Femur (tissue), 1 donor: ENCODE measurements at regions not wholly inside any gene's neighbourhood (a gene's known extent, or its start where the extent isn't known, plus 50 kb on each side); places are given as distances from the start of the nearest gene placed in this dataset.

ENCODE experiments used
- DNase-seq: peaks from one replicate; pipeline ENCODE4 v3.0.0-alpha.2; 2017

DNA sequence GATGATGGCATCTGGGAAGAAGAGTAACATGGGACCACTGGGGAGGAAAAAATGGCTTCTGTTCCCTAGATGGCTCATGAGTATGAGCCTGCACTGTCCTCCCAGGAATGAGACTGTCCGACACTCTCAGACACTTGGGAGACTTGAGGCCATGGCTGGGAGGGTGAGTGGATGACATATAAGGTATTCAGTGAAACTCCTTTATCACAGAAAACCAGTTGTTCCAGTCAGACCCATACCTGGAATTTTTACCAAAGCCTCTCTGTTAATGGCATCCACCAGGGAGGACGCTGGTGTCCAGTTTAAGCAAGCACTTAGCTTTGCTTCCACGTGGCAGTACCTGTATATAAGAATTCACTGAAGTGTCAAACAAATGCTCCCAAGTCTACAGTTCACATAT lies 116.7 kb upstream of the C10orf90 start:
- DNase-seq: no peak

DNA sequence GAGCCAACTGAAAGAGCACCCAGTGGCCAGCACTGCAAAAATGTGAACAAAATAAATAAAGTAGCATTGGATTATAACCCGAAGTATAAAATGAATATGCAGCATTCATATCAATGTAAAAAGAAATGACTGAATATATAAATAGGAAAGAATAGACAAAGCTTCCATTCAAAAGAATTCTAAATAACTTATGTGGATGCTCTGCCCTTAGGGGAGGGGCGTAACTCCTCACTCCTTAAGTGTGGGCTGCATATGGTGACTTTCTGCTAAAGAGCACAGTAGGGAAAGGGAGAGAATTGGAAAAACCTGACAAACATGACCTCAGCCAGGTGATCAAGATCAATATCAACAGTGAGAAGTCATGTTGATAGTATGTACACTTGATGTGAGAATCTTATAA lies 109.9 kb upstream of the DOCK1 start:
- no peak for DNase-seq

DNA sequence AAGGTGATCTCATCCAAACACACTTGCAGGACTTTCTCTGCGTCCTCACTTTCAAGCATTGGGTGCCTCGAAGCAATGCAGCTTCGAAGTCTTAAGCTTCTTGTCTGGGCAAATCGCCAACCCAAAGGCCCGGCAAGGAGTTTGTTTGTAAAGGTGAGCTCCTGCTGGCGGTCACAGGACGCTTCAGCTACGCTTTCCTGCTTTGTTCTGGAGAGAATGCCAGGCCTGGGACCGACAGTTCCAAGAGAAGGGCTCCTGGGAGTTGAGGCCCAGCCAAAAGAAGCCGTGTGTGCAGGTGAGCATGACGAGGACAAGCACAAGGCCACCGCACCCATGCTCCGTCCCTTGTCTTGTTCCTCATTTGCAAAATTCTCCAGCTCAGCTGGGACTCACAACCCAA lies 106.6 kb upstream of the DOCK1 start:
- DNase-seq: no peak

DNA sequence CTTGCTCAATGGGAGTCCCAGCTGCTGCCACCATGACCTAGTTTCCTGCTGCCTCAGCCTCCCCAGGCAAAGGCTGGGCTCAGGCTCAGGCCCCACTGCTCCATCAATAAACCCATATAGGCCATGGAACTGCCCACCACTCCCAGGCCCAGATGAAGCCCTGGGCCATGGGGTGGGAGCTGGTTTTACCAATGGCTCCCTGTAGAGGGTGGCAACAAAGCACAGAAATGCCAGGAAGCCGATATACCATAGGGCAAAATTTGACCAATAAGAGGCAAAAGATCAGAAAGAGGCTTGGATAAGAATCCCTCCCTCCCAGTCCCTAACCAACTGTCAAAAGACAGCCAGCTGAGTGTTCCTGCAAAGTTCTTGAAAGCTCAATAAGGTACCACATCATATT lies 101.8 kb upstream of the DOCK1 start:
- DNase-seq: no peak

GRCh38 chr10:126804396-126804795 lies 100.8 kb upstream of the DOCK1 start:
- DNase-seq: no peak

GRCh38 chr10:126806498-126806897 lies 98.7 kb upstream of the DOCK1 start:
- DNase-seq: no peak

- no peak for DNase-seq
Observed at GRCh38 chr10:126806991-126807702, 98.1 kb upstream of the DOCK1 start.

DNA sequence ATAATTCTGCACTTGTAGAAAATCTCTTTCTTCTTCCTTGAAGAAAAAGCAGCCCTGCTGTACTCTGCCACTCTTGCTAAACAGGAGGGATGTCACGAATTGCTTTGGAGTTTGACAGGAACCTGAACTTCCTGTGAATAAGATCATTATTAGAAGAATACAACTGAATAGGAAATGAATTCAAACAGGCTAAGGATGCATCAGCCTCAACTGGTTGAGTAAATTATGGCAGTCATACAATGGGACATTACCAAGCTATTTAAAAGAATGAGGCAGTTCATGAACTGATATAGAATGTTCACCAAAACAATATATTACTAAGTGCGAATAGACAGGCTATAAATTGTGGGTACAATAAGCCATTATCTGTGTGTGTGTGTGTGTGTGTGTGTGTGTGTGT lies 97.1 kb upstream of the DOCK1 start:
- DNase-seq: no peak

- DNase-seq: no peak
Observed at GRCh38 chr10:126813432-126813831, 91.8 kb upstream of the DOCK1 start.

GRCh38 chr10:126833542-126833941 lies 71.7 kb upstream of the DOCK1 start:
- DNase-seq: no peak

- DNase-seq: no peak
Observed at GRCh38 chr10:126836009-126836408, 69.2 kb upstream of the DOCK1 start.

DNA sequence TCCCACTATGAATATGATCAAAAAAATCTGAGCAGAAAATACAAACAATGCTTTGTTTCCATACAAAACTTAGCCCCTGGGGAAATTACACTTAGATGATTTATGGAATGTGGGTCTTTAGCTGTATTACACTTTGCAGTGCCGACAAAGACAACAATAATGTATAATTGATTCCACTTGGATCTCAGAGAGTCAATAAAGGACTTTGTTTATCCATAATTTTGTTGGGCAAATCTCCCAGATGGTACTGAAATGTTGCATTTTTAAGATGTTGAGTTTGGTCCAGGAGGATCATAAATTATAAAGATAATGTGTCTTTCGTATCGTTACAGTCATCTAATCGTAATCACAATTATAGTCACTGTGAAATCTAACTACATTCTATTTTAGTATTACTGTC lies 66.9 kb upstream of the DOCK1 start:
- DNase-seq: no peak

DNA sequence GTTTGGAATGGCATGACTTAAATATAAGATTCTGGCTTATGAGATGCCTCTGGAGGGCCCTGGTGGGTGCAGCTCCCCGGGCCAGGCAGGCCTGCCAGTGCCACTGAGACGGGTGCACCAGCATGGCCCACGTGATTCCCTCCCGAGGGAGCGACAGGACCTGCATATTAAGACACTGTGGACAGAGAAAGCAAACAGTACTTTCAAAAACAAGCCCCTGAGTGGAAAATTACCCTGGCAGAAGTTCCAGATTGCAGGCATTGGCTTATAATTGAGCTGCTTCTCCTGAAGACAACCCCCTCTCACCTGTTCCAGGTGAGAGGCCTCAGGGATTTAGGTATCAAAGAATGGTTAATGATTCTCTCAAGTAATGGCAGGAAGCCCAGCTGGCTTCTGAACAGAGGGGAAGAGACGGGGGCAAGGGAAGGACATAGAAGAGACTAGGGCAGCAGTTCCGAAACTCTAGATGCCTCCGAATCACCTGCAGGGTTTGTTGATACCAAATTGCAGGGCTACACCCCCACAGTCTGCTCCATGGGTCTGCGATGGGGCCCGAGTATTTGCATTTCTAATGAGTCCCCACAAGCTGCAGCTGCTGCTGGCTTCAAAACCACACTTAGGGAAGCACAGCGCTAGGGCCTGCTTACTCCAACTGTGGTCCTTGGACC lies 66.0 kb upstream of the DOCK1 start:
- no peak for DNase-seq

GRCh38 chr10:126840576-126841135 lies 64.6 kb upstream of the DOCK1 start:
- no peak for DNase-seq

DNA sequence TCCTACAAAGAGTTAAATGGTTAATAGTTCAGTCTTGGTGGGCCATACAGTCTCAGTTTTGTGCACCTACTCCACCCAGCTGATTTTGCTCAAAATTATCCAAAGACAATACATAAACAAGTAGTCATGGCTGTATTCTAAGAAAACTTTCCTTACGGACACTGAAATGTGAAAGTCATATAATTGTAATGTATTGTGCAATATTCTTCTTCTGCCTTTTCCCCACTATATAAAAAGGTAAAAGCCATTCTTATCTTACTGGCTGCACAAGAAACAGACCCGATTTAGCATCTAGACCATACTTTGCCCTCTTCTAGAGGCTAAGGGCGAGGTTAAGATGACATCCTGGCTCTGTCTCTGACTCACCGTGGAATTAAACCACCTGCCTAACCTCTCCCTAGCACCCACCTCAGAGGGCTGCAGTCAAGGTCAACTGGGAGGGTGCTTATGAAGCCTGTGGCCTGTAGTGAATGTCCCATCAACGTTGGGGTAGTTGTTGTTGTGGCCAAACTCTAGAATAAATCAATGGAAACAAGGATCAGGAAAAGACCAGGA lies 63.8 kb upstream of the DOCK1 start:
- DNase-seq: no peak

DNA sequence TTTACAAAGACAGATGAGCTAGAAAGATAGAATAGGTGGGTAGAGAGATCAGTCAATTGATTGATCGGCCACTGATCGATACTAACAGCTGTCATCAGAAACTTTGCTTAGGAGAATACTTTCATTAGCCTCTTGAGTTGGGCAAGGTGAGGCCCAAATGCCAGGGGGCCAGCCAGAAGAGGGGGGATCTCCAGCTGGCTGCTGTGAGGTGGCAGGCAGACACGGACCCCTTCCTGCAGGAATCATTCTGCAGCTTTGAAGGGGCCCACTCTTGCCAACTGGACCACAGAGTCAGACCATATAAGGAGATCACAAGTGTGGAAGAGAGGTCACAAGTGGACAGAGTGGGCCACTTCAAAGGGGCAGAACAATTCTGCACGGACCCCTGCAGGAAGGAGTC lies 62.9 kb upstream of the DOCK1 start:
- no peak for DNase-seq

GRCh38 chr10:126842836-126843235 lies 62.4 kb upstream of the DOCK1 start:
- no peak for DNase-seq

DNA sequence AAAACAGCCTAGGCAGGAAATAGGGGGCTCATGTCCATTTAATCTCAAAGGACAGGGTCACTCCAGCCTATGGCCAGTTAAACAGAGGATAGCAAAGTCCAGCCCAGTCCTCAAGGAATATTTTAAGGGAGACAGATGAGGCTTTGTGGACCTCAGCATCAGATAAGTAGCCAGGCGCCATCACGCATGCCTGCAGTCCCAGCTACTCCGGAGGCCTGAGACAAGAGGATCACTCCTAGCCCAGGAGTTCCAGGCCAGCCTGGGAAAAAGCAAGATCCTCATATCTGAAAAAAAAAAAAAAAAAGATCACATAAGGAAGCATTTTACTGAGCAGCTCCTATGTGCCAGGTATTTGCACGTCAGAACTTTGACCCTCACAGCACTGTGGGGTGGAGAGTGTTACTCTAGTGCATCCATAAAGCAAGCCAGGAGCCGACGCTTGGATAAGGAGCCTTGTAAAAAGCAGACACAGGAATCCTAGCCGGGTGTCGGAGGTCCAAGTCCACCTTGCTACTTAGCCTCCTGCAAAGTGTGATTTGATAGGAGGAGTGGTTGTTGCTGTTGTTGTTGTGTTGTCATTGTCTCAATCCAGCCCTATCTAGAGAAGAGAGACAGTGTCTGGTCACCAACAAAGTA lies 61.8 kb upstream of the DOCK1 start:
- no peak for DNase-seq

DNA sequence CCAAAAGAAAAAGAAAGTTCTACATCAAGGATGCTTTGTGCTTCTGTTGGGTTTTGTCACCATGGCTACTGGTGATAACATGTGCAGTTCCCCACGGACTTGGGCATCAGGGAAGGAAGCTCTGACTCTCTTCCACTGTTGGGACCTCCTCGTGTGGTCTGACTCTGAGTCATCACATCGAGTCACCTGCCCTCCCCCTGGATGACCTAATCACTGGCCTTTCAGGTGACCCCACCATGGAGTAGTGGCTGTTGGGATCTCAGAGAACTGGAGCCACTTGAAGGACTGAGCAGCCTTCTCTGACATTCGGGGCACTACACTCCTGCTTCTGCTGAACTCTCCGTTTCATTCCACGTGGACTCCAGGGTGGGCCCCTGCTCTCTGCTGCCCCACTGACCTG lies 60.8 kb upstream of the DOCK1 start:
- no peak for DNase-seq

GRCh38 chr10:126846469-126846868 lies 58.8 kb upstream of the DOCK1 start:
- DNase-seq: no peak

DNA sequence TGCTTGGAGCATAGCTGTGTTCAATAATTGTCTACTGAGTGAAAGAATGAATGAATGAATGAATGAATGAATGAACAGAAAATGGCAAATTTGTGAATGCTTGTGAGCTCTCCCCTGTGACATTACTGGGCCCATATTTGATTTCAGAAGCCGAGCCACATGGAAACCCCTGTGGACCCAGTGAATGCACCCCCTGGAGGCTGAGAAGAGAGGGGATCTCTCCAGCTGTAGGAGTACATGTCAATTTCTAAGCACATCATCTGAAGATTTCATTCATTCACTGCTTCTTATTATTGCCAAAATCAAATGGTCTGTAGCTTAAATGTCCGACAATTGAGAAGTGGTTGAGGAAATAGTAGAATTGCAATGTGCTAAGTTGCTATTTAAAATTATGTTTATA lies 58.3 kb upstream of the DOCK1 start:
- DNase-seq: no peak

GRCh38 chr10:126847666-126848065 lies 57.6 kb upstream of the DOCK1 start:
- no peak for DNase-seq

GRCh38 chr10:126849646-126850045 lies 55.6 kb upstream of the DOCK1 start:
- no peak for DNase-seq
